GM12873 (cell line): ENCODE measurements at regions not wholly inside any gene's neighbourhood (a gene's known extent, or its start where the extent isn't known, plus 50 kb on each side); places are given as distances from the start of the nearest gene placed in this dataset.

Source experiments
- TF ChIP-seq, protein P1 (sequence below): IDR thresholded peaks from 2 replicates; pipeline ENCODE4 v1.5.1; 2012; ENCODE audit warnings: low read depth, mild to moderate bottlenecking, moderate library complexity, low read length, control low read depth; ENCODE audit not compliant: insufficient read depth; ENCODE audit errors: missing control alignments

DNA sequence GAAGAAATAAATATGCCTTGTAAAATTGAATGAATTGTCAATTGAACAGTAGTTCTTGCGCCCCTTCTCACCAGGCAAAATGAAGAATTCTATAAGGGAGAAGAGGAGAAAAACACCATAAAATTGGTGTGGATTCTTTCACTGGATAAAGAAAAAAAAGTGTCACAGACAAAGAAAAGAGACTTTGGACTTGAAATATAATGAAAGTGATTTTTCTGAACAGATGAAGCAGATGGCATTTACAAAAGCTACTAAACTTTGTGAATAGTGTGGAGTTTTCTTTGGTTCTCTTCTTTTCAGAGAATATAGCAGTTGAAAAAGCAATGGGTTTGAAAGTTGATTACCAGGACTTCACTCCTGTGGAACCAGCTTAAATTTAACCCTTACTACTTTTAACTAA, 945.7 kb downstream of the DSC3 start:
- TF ChIP-seq, protein P1, sequence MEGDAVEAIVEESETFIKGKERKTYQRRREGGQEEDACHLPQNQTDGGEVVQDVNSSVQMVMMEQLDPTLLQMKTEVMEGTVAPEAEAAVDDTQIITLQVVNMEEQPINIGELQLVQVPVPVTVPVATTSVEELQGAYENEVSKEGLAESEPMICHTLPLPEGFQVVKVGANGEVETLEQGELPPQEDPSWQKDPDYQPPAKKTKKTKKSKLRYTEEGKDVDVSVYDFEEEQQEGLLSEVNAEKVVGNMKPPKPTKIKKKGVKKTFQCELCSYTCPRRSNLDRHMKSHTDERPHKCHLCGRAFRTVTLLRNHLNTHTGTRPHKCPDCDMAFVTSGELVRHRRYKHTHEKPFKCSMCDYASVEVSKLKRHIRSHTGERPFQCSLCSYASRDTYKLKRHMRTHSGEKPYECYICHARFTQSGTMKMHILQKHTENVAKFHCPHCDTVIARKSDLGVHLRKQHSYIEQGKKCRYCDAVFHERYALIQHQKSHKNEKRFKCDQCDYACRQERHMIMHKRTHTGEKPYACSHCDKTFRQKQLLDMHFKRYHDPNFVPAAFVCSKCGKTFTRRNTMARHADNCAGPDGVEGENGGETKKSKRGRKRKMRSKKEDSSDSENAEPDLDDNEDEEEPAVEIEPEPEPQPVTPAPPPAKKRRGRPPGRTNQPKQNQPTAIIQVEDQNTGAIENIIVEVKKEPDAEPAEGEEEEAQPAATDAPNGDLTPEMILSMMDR = no peak

DNA sequence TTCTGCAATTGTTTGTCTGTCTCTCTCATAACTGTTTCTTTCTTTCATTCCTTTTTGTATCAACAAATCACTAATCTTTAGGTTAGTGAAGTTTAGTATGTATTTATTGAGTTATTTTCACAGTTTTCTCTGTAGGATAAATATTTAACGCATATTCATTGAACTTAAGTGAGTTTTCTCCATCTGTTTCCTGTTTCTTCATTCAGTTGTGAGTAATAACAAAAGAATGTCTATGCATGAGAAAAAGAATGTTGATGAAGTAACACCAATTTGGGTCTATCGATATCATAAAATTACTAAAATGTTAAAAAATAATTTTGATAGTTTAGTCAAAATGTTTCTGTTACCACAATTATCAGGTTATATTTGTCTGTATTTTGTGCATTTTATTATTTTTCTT, 948.0 kb downstream of the DSC3 start:
- TF ChIP-seq, protein P1 = no peak

DNA sequence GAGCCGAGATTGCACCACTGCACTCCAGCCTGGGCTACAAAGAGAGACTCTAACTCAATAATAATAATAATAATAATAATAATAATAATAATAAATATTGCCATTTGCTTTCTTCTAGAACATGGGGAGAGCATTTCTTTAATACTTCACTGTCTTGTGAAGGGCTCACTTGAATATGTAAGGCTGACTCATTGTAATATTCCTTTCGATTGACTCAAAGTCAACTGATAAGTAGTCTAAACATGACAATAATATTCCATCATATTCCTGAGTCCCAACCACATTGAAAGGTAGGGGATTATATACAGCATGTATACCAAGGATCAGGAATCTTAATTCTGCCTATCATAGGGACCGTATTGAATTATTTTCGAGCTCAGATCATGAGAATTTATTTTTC, 949.2 kb downstream of the DSC3 start:
- TF ChIP-seq, protein P1 = no peak

DNA sequence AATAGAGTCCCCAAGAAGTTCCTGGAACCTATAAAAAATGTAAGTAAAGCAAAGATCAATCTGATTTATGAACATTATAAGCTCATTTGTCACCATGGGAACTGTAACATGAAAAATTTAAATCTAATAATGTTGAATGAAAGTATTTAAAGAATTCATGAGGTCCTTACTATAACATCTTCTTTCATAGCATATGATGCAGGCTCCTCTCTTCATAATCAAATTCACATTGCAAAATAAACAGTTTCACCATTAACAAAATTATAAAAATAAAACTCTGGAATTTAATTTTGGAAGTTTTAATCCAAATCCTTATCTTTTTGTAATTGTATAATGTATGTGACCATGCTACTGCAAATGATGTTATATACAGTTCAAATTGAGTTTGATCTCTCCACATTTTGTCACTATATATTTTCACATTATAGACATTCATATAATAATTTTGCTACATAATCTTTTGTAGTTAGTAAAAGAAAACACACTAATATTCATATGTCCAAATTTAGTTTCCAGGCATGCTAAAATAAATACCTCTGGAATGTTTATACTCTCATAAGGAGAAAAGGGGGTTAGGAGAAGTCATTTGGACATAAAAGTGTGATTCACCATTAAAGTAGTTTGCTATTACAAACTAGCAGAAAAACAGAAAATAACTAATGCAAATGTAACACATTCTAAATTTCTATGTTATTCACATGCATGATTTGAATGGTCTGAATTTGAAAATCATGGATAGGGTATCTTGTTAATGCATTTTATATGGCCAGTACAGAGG, 954.1 kb downstream of the DSC3 start:
- TF ChIP-seq, protein P1 = no peak

DNA sequence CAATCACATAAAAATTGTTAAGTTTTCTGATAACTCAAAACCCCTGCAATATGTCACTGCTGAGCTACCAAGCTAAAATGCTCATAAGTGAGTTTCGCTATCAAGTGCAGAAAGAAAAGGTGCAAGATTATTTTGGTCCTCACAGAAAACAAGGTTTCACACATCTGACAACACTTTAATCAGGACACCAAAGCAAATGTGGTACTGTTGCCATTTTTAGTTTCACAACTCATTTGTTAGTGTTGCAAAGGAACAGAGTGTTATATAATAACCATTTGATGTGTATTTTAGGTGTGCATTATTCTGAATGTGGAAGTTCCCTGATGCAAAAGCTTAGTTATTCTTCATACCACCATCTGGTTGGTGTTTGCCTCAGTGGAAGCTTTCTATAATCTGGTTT, 956.2 kb downstream of the DSC3 start:
- TF ChIP-seq, protein P1 = no peak

DNA sequence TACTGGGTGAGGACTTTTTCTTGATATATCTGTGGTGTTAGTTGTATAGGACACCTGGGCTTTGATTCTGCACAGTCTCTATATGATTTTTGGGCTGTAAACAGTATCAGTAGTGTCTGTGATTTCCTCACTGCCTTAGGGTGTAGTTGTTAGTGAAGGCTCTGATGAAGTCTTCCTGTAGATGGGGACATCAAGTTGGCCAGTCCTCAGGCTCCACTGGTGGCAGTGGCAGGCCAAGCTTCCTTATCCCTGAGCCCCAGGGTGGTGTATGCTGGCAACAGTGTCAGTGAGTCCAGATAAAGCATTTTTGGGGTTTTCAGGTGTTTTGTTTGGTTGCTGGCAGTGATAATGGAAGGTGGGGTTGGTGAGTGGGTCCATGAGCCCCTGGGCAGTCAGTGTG, 961.4 kb downstream of the DSC3 start:
- TF ChIP-seq, protein P1 = no peak

DNA sequence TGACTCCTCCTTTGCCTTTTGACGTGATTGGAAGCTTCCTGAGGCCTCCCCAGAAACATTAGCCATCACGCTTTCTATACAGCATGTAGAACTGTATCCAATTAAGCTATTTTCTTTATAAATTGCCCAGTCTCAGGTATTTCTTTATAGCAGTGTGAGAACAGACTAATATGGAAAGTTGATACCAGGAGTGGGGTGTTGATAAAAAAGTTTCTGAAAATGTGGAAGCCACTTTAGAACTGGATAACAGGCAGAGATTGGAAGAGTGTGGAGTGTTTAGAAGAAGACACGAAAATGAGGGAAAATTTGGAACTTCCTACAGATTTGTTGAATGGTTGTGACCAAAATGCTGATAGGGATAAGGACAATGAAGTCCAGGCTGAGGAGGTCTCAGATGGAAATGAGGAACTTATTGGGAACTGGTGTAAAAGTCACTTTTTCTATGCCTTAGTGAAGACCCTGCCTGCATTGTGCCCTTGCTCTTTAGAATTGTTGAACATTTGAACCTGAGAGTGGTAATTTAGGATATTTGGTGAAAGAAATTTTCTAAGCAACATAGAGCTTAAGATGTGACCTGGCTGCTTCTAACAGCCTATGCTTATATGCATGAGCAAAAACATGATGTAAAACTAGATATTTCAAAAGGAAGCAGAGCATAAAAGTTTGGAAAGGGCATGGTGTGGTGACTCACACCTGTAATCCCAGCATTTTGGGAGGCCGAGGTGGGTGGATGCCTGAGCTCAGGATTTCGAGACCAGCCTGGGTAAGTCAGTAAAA, 969.7 kb downstream of the DSC3 start:
- TF ChIP-seq, protein P1 = no peak
